Posterior cingulate gyrus (tissue), 11 donors: ENCODE measurements at regions not wholly inside any gene's neighbourhood (a gene's known extent, or its start where the extent isn't known, plus 50 kb on each side); places are given as distances from the start of the nearest gene placed in this dataset.

ENCODE experiments used
- DNase-seq, 10 donors: peaks; one replicate each; pipeline versions ENCODE4 v3.0.0 to v3.0.0-alpha.2; 2020 to 2021; ENCODE audit warnings: mixed read lengths in 3 of 10
- intact Hi-C: fragments of 100-400 bp; cut with DNase I; formaldehyde crosslinking; loops from one replicate; pipeline ENCODE4 v1.15.1; 2023

- intact Hi-C loops, result no loop called here
- no peak for DNase-seq
Observed at GRCh38 chrX:13151828-13152517, 107.6 kb upstream of the FAM9C start.

DNA sequence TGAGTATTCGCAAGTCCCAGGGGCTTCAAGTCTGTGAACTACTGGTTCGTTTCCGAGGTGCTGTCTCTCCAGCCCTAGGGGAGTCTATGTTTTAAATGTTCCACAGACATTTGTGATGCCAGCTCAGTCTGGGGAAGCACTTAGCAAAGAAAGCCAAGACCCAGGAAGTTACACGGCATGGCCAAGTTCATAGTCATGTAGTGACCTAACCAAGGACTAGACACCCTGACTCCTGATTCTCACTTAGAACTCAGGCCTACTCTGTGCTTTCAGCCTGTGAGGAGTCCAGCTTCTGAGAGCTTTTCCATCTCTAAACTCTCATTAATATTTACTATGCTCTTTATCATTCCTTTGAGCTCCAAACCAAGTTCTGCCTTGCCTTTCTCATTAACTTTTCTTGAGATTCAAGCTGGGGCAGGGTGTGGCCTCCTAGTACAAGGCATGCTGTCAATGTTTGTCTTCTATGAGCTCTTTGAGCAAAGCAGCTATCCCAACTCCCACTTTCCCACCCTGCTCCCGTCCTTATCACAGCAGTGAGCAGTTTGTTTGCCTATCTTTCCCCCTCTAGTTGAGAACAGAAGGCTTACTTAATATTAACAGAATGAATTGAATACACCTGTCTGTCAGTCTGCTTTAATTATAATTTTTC, 105.4 kb upstream of the FAM9C start:
- DNase-seq, result no peak
- intact Hi-C loops, result no loop called here

DNA sequence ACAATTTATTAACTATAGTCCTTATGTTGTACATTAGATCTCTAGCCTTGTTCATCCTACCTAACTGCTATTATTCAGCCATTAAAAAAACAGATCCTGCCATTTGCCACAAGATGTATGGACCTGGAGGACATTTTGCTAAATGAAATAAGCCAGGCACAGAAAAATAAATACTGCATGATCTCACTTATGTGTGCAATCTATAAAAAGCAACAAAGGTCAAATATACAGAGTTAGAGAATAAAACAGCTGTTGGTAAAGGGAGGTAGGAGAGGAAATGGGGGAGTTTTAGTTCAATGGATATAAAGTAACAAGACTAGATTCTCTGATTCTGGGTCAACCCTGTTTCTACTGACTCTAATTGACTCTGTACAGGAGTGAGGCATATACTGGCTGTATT, 103.3 kb upstream of the FAM9C start:
- DNase-seq, result no peak
- intact Hi-C loops, result no loop called here

DNA sequence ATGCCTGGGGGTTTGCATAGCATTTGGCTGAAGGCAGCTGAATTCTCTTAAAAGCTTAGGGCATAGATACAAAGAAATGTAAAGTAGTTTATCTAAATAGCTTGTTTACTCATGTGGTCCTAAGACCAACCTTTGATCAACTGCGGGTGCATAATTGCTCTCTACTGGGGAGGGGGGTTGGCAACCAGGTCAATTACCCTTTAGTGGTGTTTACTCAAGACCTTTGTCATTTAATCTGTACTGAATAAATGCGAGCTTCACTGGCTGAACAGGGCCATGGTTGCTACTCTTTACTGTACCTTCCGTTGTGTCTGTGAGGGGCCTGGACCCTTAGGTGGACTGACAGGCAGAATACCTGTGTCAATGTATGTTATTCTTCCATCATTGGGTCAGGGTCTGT, 102.7 kb upstream of the FAM9C start:
- DNase-seq, result no peak
- intact Hi-C loops, result no loop called here

- no peak for DNase-seq
- intact Hi-C loops, result no loop called here
Observed at GRCh38 chrX:13144927-13145655, 100.7 kb upstream of the FAM9C start.

DNA sequence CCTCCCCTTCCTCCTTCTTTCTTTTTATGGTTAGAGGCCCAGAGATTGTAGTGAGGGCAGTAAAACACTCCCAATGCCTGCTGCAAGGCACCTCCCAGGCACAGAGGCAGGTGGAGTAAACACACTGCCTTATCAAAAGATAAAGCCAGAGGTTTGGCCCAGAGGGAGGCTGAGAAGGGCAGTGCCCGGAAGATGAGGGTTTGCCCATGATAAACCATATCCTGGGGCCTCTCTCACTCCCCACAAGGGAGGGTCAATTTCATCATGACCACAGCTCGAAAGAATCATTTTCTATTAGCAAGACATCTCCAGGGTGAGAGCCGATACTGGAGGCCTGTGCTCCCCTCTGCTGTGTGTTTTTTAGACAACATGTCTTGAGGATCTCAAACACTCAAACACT, 98.5 kb upstream of the FAM9C start:
- DNase-seq, result no peak
- intact Hi-C loops, result no loop called here

GRCh38 chrX:13140007-13140406, 95.6 kb upstream of the FAM9C start:
- intact Hi-C loops, result no loop called here

GRCh38 chrX:13131396-13132137, 87.1 kb upstream of the FAM9C start:
- intact Hi-C loops, result no loop called here
- DNase-seq, result no peak

More at GRCh38 chrX:13140007-13140406, 95.6 kb upstream of the FAM9C start:
- no peak for DNase-seq

DNA sequence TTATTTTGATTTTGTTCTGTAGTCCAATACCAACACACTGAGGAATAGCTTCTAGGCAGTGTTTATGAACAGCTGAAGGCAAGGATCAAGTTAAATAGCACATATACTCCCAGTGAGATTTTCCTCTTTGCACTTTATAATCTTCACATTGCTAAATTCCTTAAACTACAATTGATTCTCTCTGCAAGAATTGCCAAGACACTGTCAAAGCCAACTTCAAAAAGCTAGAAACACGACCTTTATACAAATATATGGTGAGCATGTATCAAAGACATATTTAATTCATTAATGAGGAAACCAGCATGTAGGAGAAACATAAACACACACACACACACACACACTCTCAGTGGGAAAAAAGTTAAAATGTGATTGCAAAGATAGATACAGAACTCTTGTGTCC, 86.4 kb upstream of the FAM9C start:
- DNase-seq, result no peak
- intact Hi-C loops, result no loop called here

DNA sequence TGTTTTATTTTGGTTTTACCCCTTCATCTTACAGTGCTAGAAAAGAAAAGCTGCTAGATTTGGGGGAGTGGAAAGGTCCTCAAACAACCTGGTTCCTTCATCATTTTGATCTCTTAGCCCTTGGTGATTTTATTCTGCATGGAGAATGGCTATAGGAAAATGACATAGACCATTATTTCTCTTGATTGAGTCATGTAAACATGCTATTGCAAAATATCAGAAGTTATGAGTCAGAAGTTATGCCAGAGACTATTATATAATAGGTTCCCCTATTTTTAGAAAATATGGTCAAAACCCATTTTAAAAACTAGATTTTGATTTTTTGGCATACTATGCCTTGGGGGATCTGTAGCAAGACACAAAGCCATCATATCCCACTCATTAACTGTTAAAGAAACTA, 83.7 kb upstream of the FAM9C start:
- intact Hi-C loops, result no loop called here

DNA sequence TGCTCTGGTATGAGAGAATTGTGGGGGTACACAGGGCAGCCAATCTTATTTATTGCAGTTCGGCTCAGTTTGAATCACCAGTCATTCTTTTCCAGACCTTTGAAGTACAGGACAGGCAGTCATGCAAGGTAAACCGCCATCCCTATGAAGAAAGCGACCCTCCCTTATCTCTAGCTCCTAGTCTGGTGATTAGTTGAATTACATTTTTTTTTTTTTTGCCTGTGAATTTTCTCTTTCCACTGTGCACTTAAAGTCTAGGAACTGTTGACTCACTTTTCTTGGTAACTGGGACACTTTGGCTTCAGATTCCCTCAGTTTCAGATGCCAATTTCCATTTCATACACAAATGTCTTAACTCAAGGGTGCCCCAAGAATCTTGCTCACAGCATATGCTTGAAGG, 82.4 kb upstream of the FAM9C start:
- DNase-seq, result no peak
- intact Hi-C loops, result no loop called here

More for the DNA sequence above, 83.7 kb upstream of the FAM9C start:
- no peak for DNase-seq

DNA sequence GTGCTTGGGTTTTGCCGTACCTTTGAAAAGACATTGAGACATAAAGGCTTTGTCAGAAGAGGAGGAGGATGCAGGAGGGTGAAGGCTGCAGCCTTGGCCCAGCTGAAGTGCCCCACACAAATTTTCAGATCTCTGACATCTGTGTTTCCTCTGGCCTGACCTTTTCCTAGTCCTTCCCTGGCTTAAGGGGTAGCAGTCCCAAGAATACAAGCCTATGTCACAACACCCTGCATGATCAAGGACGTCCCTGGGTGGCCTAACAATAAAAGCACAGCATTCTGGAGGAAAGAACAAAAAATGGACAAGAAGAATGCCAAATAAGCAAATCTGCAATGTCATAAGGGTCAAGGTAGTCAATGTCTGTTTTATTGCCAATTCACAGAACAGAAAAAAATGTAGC, 80.8 kb upstream of the FAM9C start:
- intact Hi-C loops, result no loop called here

DNA sequence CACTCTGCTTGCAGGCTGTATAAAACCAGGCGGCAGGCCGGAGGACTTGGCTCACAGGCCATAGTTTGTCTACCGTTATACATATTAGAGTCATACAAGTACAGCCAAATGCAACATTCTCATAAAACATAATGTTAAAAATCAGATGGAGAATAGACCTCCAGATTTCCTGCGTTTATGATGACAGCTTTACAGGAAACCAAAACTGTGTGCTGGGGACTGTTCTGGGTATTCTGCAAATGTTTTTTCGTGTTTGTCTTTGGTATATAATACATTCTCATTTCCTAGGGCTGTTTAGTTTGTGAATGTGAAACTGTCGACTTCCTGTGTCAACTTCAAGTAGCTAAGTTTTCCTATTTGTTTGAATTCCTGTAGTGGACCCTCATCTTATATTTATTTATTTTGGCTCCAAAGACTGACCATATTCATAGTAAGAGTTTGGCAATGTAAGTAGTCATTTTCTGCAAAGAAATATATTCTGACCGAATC, 79.5 kb upstream of the FAM9C start:
- no peak for DNase-seq
- intact Hi-C loops, result no loop called here

More for the DNA sequence above, 80.8 kb upstream of the FAM9C start:
- no peak for DNase-seq

DNA sequence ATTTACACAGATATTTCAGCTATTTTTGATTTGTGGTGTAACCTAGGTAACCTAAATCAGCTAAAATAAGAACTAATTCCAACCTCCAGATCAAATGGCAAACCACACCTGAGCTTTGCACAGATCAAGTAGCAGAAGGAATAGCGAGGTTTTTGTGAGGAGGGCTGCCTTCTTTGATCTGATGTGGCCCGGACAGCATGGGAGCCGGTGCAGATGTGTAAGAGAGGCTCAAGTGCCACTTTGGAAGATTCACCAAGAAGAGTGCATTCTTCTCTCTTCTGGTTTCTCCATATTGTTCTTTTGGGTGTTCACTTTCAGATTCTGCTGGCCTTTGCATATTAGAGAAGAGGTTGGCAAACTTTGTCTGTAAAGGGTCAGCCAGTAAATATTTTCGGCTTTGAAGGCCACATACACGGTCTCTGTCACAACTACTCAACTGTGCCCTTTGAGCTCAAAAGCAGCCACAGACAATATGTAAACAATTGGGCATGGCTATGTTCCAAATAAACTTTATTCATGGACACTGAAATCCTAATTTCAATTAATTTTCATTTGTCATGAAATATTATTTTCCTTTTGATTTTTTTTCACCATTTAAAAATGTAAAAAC, 78.9 kb upstream of the FAM9C start:
- no peak for DNase-seq
- intact Hi-C loops, result no loop called here

DNA sequence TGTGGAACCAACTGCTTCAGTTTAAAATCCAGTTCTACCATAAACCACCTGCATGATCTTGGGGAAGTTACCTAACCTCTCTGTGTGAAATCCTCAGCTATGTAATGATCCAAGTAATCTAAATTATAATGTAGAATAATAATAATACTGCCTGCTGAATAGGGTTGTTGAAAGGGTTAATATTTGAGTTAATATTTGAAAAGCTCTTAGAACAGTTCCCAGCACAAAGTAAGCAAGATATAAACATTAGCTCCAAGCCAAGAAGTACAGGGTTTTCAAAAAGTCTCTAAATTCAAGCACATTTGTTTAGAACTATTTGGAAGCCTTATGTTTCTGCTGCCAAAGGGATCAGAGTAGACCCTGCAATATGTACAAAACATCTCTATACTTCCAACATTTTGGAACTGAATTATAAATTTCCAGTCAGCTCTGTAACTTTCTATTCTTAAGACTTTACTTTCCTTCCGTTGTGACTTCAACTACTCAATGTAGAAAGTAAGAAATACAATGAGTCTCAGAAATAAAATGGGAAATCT, 76.7 kb upstream of the FAM9C start:
- DNase-seq, result no peak
- intact Hi-C loops, result no loop called here

- intact Hi-C loops, result no loop called here
- no peak for DNase-seq
Observed at GRCh38 chrX:13120017-13120416, 75.6 kb upstream of the FAM9C start.

DNA sequence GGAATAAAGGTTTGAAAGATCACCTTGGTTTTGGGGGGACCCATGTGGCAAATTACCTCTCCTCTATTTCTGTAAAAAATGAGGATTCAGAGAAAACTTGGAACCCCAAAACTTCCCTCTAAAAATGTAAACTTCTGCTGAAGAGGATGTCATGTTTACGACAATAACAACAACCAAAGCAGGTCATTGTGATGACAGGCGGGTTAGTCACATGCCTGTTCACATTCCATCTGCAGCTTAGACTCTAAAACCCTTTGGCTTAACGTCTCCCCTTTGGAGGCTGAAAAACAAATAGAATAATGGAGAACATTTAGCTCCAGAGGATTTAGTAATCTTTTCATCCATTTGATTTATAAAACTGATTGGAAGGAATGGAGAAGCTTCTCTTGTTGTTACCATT, 75.0 kb upstream of the FAM9C start:
- intact Hi-C loops, result no loop called here
- no peak for DNase-seq

GRCh38 chrX:13115146-13115855, 70.9 kb upstream of the FAM9C start:
- intact Hi-C loops, result no loop called here
- DNase-seq, result no peak

DNA sequence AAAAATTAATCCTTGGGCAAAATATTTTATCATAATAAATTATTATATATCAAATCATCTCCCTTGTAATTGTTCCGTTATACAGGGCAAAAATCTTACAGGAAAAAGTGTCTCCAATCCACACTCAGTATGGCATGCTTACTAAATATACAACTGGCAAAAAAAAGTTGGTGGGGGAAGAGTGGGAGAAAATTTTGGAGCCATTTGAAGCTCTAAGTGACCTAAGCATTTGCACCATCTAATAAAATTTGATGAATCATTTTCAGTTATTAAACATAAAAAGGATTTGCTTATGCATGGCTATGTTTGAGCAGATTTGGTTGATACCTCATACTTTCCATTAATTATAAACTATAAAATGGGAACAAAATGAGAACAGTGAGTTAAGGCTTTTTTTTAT, 68.1 kb upstream of the FAM9C start:
- intact Hi-C loops, result no loop called here
- DNase-seq, result no peak
